ENCODE measurements at regions not wholly inside any gene's neighbourhood (a gene's known extent, or its start where the extent isn't known, plus 50 kb on each side); places are given as distances from the start of the nearest gene placed in this dataset.

GRCh38 chr18:10365901-10366300 lies 88.5 kb upstream of the APCDD1 start:
- no peak overlapping the region for H3K4me3 ChIP-seq
- H3K27ac ChIP-seq: no peak overlapping the region
- intact Hi-C loops (cut with DNase I): no loop called here
- H3K36me3 ChIP-seq: no peaks in the 10 kb centered on the region
- H3K9me3 ChIP-seq: no peaks in the 10 kb centered on the region
- H3K27me3 ChIP-seq: no peaks in the 10 kb centered on the region
- TF ChIP-seq EP300 (IDR thresholded peaks at IDR 0.05) (no peak), CTCF (IDR thresholded peaks at IDR 0.05) (no peak), POLR2A (IDR thresholded peaks at IDR 0.05) (no peak)
- DNase-seq: no peak
- H3K4me1 ChIP-seq (ENCODE audit: insufficient read depth): no peaks in the 10 kb centered on the region
- WGBS, 3 donors: 29 to 59% (median 49%) methylated on average over 5 of the region's 5 CpGs

- H3K27me3 ChIP-seq: no peaks in the 10 kb centered on the region
- H3K9me3 ChIP-seq: no peaks in the 10 kb centered on the region
- 56 to 76% (median 66%) methylated on average over 3 of the region's 3 CpGs for WGBS, 3 donors
- H3K4me3 ChIP-seq: no peak overlapping the region
- intact Hi-C loops (cut with DNase I): no loop called here
- no peaks in the 10 kb centered on the region for H3K36me3 ChIP-seq
- no peak overlapping the region for H3K27ac ChIP-seq
- DNase-seq: no peak
- no peak for TF ChIP-seq EP300 (IDR thresholded peaks at IDR 0.05)
- no peak for TF ChIP-seq CTCF (IDR thresholded peaks at IDR 0.05)
- no peak for TF ChIP-seq POLR2A (IDR thresholded peaks at IDR 0.05)
- no peaks in the 10 kb centered on the region for H3K4me1 ChIP-seq (ENCODE audit: insufficient read depth)
Measured at GRCh38 chr18:10367836-10368235, 86.6 kb upstream of the APCDD1 start.

GRCh38 chr18:10368456-10369453 lies 85.7 kb upstream of the APCDD1 start:
- no peak for TF ChIP-seq POLR2A (IDR thresholded peaks at IDR 0.05)
- no peak for TF ChIP-seq EP300 (IDR thresholded peaks at IDR 0.05)
- TF ChIP-seq CTCF (IDR thresholded peaks at IDR 0.05): no peak
- WGBS, 3 donors: 83 to 86% (median 84%) methylated on average over 8 of the region's 8 CpGs
- no peak overlapping the region for H3K27ac ChIP-seq
- intact Hi-C loops (cut with DNase I): no loop called here
- no peaks in the 10 kb centered on the region for H3K9me3 ChIP-seq
- no peaks in the 10 kb centered on the region for H3K4me1 ChIP-seq (ENCODE audit: insufficient read depth)
- no peak overlapping the region for H3K4me3 ChIP-seq
- DNase-seq: no peak
- no peaks in the 10 kb centered on the region for H3K36me3 ChIP-seq
- H3K27me3 ChIP-seq: no peaks in the 10 kb centered on the region

- no peak overlapping the region for H3K27ac ChIP-seq
- no peak overlapping the region for H3K4me3 ChIP-seq
- no peaks in the 10 kb centered on the region for H3K27me3 ChIP-seq
- 93 to 94% (median 93%) methylated on average over 7 of the region's 7 CpGs for WGBS, 3 donors
- no peaks in the 10 kb centered on the region for H3K4me1 ChIP-seq (ENCODE audit: insufficient read depth)
- H3K36me3 ChIP-seq: no peaks in the 10 kb centered on the region
- DNase-seq: no peak
- TF ChIP-seq CTCF (IDR thresholded peaks at IDR 0.05): no peak
- no peak for TF ChIP-seq EP300 (IDR thresholded peaks at IDR 0.05)
- no peak for TF ChIP-seq POLR2A (IDR thresholded peaks at IDR 0.05)
- no peaks in the 10 kb centered on the region for H3K9me3 ChIP-seq
- intact Hi-C loops (cut with DNase I): no loop called here
Measured at GRCh38 chr18:10370716-10371115, 83.7 kb upstream of the APCDD1 start.

Measured in ovary (tissue), 7 donors.